Neuronal stem cell (in vitro differentiated cells): ENCODE measurements at regions not wholly inside any gene's neighbourhood (a gene's known extent, or its start where the extent isn't known, plus 50 kb on each side); places are given as distances from the start of the nearest gene placed in this dataset.

Experiments
- DNase-seq: peaks from one replicate; pipeline ENCODE4 v3.0.0-alpha.2; 2013; ENCODE audit warnings: low spot score
- H2AFZ ChIP-seq: one replicate; pipeline ENCODE4 v1.6.1; 2013; ENCODE audit warnings: mild to moderate bottlenecking, low read length, inconsistent platforms
- H2AK5ac ChIP-seq: 2 replicates; pipeline ENCODE4 v1.6.1; 2013; ENCODE audit warnings: low read depth, mild to moderate bottlenecking, inconsistent platforms, low read length, moderate library complexity, mixed read lengths
- H2BK120ac ChIP-seq: 2 replicates; pipeline ENCODE4 v1.6.1; 2013; ENCODE audit warnings: low read depth, mild to moderate bottlenecking, inconsistent platforms, low read length, moderate library complexity, mixed read lengths
- H2BK12ac ChIP-seq: one replicate; pipeline ENCODE4 v1.6.1; 2013; ENCODE audit warnings: low read length, inconsistent platforms
- H2BK15ac ChIP-seq: 2 replicates; pipeline ENCODE4 v1.6.1; 2013; ENCODE audit warnings: mild to moderate bottlenecking, low read length, inconsistent platforms, mixed read lengths
- H2BK5ac ChIP-seq: one replicate; pipeline ENCODE4 v1.6.1; 2013; ENCODE audit warnings: inconsistent platforms, mild to moderate bottlenecking, low read length, moderate library complexity
- H3K14ac ChIP-seq: one replicate; pipeline ENCODE4 v1.6.1; 2013; ENCODE audit warnings: low read length, inconsistent platforms
- H3K18ac ChIP-seq: 2 replicates; pipeline ENCODE4 v1.6.1; 2013; ENCODE audit warnings: low read length, inconsistent platforms
- H3K23ac ChIP-seq: 2 replicates; pipeline ENCODE4 v1.6.1; 2013; ENCODE audit warnings: low read depth, mild to moderate bottlenecking, mixed read lengths, low read length, inconsistent platforms; ENCODE audit not compliant: poor library complexity
- H3K27ac ChIP-seq: replicated peaks from 3 replicates; pipeline ENCODE4 v1.5.1; 2013; ENCODE audit warnings: low read length, inconsistent platforms
- H3K27me3 ChIP-seq, 3 experiments: 2 replicates each; pipeline ENCODE4 v1.6.1; 2013; ENCODE audit warnings: low read length in 3 of 3, mild to moderate bottlenecking in 2 of 3, inconsistent platforms in 1 of 3, low read depth in 1 of 3, mixed read lengths in 1 of 3, moderate library complexity in 1 of 3; ENCODE audit not compliant: control insufficient read depth in 3 of 3, insufficient read depth in 3 of 3
- H3K36me3 ChIP-seq, 2 donors: replicated peaks in 1 of 2; 2 replicates each; pipeline ENCODE4 v1.6.1; 2013; ENCODE audit warnings: low read length in 2 of 2; ENCODE audit not compliant: control insufficient read depth in 2 of 2, insufficient read depth in 2 of 2
- H3K4ac ChIP-seq: 2 replicates; pipeline ENCODE4 v1.6.1; 2013; ENCODE audit warnings: inconsistent platforms, mild to moderate bottlenecking, low read length, moderate library complexity
- H3K4me1 ChIP-seq, 2 donors: 1 replicate in 1 of 2; 2 replicates in 1 of 2; pipeline ENCODE4 v1.6.1; 2013; ENCODE audit warnings: low read length in 2 of 2, low read depth in 1 of 2; ENCODE audit not compliant: control insufficient read depth in 2 of 2, insufficient read depth in 1 of 2
- H3K4me2 ChIP-seq: one replicate; pipeline ENCODE4 v1.6.1; 2013; ENCODE audit warnings: mild to moderate bottlenecking, low read length, inconsistent platforms; ENCODE audit not compliant: insufficient read depth, poor library complexity, severe bottlenecking
- H3K4me3 ChIP-seq, 2 donors: 2 replicates each; pipeline ENCODE4 v1.5.1; 2013; ENCODE audit warnings: low read length in 2 of 2, mild to moderate bottlenecking in 2 of 2, inconsistent platforms in 1 of 2, moderate library complexity in 1 of 2
- H3K79me1 ChIP-seq: one replicate; pipeline ENCODE4 v1.6.1; 2013; ENCODE audit warnings: low read depth, mild to moderate bottlenecking, inconsistent platforms, low read length, moderate library complexity
- H3K9ac ChIP-seq: one replicate; pipeline ENCODE4 v1.6.1; 2013; ENCODE audit warnings: mild to moderate bottlenecking, low read depth, low read length, inconsistent platforms; ENCODE audit not compliant: poor library complexity
- H3K9me3 ChIP-seq, 2 donors: replicated peaks in 1 of 2; 2 replicates each; pipeline versions ENCODE3 to v1.6.1; 2013; ENCODE audit warnings: low read length in 2 of 2, mild to moderate bottlenecking in 2 of 2, inconsistent platforms in 1 of 2, low read depth in 1 of 2, mixed read lengths in 1 of 2, moderate library complexity in 1 of 2; ENCODE audit not compliant: control insufficient read depth in 2 of 2, insufficient read depth in 1 of 2
- H4K8ac ChIP-seq: one replicate; pipeline ENCODE4 v1.6.1; 2013; ENCODE audit warnings: low read depth, mild to moderate bottlenecking, inconsistent platforms, low read length, moderate library complexity
- H4K91ac ChIP-seq: one replicate; pipeline ENCODE4 v1.6.1; 2013; ENCODE audit warnings: low read length, low read depth, mild to moderate bottlenecking, inconsistent platforms; ENCODE audit not compliant: poor library complexity
- WGBS, 2 donors: extraction: QIAGEN DNeasy Blood & Tissue Kit; methylation state at CpG; one replicate each; pipeline ENCODE4 v1.1.7; 2013; ENCODE audit warnings: missing lambda C conversion rate in 2 of 2, mixed read lengths in 1 of 2; ENCODE audit not compliant: insufficient read length in 2 of 2, insufficient replicate concordance in 1 of 2; ENCODE audit errors: extremely low coverage in 2 of 2; 5-methylcytosine and 5-hydroxymethylcytosine counted together

DNA sequence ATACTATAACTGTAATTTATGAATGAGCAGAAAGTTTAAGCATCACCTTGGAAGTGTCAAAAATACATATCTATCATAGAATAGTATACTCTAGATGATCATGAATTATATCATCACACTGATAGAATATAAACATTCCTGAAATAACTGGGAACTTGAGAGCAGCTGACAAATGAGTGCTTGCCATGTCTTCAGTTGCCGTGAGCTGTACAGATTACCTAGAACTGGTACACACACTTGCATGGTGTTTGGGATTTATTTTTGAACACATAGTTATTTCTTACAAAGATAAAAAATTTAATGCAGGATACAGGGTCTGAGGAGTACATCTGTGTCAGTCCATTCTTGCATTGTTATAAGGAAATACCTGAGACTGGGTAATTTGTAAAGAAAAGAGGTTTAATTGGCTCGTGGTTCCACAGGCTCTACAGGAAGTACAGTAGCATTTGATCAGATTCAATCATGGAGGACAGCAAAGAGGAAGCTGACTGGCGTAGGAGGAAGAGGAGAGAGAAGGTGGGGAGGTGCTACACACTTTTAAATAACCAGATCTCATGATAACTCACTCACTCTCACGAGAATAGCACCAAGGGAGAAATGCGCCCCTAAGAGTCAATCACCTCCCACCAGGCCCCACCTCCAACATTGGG is 60.4 kb upstream of the MBNL2 start:
- Histone ChIP-seq H3K23ac (no peak overlapping the region), H4K91ac (no peak overlapping the region), H4K8ac (no peak overlapping the region), H3K27ac (no peak overlapping the region), H2BK5ac (no peak overlapping the region), H3K4me3 (no peak overlapping the region), H3K9ac (no peak overlapping the region), H2BK15ac (no peak overlapping the region), H3K36me3 (no peaks in the 10 kb centered on the region), H3K79me1 (no peaks in the 10 kb centered on the region), H3K4me2 (no peak overlapping the region), H3K18ac (no peak overlapping the region), H3K4me1 (no peaks in the 10 kb centered on the region), H3K27me3 (no peaks in the 10 kb centered on the region), H3K9me3 (no peaks in the 10 kb centered on the region), H2BK12ac (no peak overlapping the region), H3K4ac (no peak overlapping the region), H2AFZ (no peak overlapping the region), H2AK5ac (no peak overlapping the region), H2BK120ac (no peak overlapping the region), H3K14ac (no peak overlapping the region)
- WGBS, 2 donors: no CpG with 5 or more reads among the region's 5 CpGs
- no peak for DNase-seq

DNA sequence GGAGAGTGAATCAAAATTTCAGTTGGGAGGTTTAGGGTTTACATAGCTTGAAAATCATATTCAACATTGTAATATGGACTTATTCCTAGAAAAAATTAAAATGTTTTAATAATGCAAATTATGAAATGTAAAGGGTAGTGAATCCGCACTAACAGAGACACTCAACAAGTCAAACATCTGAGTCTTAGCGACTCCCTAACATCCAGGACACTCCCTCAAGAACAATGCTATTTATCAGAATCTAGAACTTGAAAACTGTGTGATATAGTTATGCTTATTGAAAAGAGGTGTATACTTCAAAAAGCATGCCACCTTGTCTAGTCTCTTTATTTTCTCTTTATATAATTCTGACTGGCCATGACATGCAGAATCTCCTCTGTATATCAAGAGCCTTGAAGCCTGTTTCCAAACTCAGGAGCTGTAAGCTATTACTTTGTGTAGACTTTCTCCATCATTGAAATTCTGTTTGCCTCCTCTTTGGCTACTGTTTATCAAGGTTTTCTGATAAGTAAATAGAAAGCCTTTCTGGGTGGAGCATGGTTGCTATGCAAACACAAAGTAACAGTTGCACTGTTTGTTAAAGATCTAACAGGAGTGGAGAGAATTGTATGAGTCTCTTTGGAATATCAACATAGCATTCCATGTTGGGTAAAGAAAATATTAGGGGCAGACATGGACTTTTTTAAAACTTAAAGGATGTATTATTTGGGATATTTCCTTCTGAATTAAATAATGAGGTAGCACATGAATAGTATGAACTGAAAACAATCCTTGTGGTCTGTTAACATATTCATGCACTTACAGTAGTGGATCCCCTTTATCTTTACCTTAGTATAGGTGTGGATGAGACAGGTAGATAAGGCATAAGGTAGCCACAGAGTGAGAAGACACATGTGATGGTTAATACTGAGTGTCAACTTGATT is 56.4 kb upstream of the MBNL2 start:
- no peak overlapping the region for H4K91ac ChIP-seq
- H3K4me3 ChIP-seq: no peak overlapping the region
- H4K8ac ChIP-seq: no peak overlapping the region
- no peak overlapping the region for H2BK120ac ChIP-seq
- H2BK15ac ChIP-seq: no peak overlapping the region
- no peaks in the 10 kb centered on the region for H3K79me1 ChIP-seq
- no peaks in the 10 kb centered on the region for H3K4me1 ChIP-seq
- no peaks in the 10 kb centered on the region for H3K9me3 ChIP-seq
- H2BK5ac ChIP-seq: no peak overlapping the region
- H3K14ac ChIP-seq: no peak overlapping the region
- H3K36me3 ChIP-seq: no peaks in the 10 kb centered on the region
- no peak overlapping the region for H3K9ac ChIP-seq
- no peak overlapping the region for H3K27ac ChIP-seq
- H2AFZ ChIP-seq: no peak overlapping the region
- no peak overlapping the region for H3K4me2 ChIP-seq
- no peak overlapping the region for H3K23ac ChIP-seq
- no CpG with 5 or more reads among the region's 2 CpGs for WGBS, 2 donors
- no peak overlapping the region for H2AK5ac ChIP-seq
- H2BK12ac ChIP-seq: no peak overlapping the region
- no peak overlapping the region for H3K4ac ChIP-seq
- H3K27me3 ChIP-seq: no peaks in the 10 kb centered on the region
- no peak for DNase-seq
- no peak overlapping the region for H3K18ac ChIP-seq

DNA sequence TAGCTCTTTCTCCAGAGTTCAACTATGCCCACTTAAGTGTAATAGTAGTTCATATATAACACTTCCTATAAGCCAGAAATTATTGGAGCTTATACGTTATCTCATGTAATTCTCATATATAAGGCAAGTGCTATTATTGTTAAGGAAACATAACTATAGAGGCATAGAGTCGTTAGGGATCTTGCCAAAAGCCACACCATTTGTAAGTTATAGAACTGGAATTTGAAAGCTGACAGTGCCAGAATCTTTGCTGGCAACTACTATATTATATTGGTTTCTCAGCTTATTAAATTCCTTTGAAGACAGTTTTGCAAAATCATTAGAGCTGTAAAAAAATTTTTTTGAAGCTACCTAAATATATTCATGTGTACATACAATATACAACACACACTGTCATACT is 51.0 kb upstream of the MBNL2 start:
- H3K4ac ChIP-seq: no peak overlapping the region
- no peaks in the 10 kb centered on the region for H3K79me1 ChIP-seq
- H3K14ac ChIP-seq: no peak overlapping the region
- H3K4me3 ChIP-seq: no peak overlapping the region
- H3K18ac ChIP-seq: no peak overlapping the region
- no peak overlapping the region for H3K4me2 ChIP-seq
- H3K23ac ChIP-seq: no peak overlapping the region
- peaks cover 0 to 3% (median 0%) of the 10 kb centered on the region in 3 experiments for H3K27me3 ChIP-seq
- no peak for DNase-seq
- no peaks in the 10 kb centered on the region for H3K4me1 ChIP-seq
- no peak overlapping the region for H2BK15ac ChIP-seq
- no CpG with 5 or more reads among the region's 2 CpGs for WGBS, 2 donors
- H3K9me3 ChIP-seq: peaks cover 0 to 2% of the 10 kb centered on the region in 2 donors
- no peak overlapping the region for H2BK12ac ChIP-seq
- no peak overlapping the region for H4K8ac ChIP-seq
- no peak overlapping the region for H4K91ac ChIP-seq
- H2AK5ac ChIP-seq: no peak overlapping the region
- no peak overlapping the region for H2AFZ ChIP-seq
- H3K36me3 ChIP-seq: no peaks in the 10 kb centered on the region
- H2BK120ac ChIP-seq: no peak overlapping the region
- H3K9ac ChIP-seq: no peak overlapping the region
- H2BK5ac ChIP-seq: no peak overlapping the region
- no peak overlapping the region for H3K27ac ChIP-seq
